Fibroblast of the aortic adventitia (primary cell): ENCODE measurements at regions not wholly inside any gene's neighbourhood (a gene's known extent, or its start where the extent isn't known, plus 50 kb on each side); places are given as distances from the start of the nearest gene placed in this dataset.

Source experiments
- DNase-seq: peaks from one replicate; pipeline ENCODE4 v3.0.0-alpha.2; 2010; ENCODE audit warnings: low read depth
- H3K4me3 ChIP-seq: 2 replicates; pipeline ENCODE4 v1.5.1; 2011; ENCODE audit warnings: low read depth, mild to moderate bottlenecking, control low read depth, low read length, moderate library complexity
- TF ChIP-seq, protein P1 (sequence below): IDR thresholded peaks from 2 replicates; pipeline ENCODE4 v1.5.1; 2011; ENCODE audit warnings: mild to moderate bottlenecking, low read length, control low read depth, inconsistent platforms; ENCODE audit not compliant: insufficient read depth

- TF ChIP-seq, protein P1, sequence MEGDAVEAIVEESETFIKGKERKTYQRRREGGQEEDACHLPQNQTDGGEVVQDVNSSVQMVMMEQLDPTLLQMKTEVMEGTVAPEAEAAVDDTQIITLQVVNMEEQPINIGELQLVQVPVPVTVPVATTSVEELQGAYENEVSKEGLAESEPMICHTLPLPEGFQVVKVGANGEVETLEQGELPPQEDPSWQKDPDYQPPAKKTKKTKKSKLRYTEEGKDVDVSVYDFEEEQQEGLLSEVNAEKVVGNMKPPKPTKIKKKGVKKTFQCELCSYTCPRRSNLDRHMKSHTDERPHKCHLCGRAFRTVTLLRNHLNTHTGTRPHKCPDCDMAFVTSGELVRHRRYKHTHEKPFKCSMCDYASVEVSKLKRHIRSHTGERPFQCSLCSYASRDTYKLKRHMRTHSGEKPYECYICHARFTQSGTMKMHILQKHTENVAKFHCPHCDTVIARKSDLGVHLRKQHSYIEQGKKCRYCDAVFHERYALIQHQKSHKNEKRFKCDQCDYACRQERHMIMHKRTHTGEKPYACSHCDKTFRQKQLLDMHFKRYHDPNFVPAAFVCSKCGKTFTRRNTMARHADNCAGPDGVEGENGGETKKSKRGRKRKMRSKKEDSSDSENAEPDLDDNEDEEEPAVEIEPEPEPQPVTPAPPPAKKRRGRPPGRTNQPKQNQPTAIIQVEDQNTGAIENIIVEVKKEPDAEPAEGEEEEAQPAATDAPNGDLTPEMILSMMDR = no peak
- no peak for DNase-seq
- H3K4me3 ChIP-seq = no peak overlapping the region
Measured at GRCh38 chr2:146496248-146496647, 1348.6 kb upstream of the ACVR2A start.

- no peak for DNase-seq
- TF ChIP-seq, protein P1 = no peak
- no peak overlapping the region for H3K4me3 ChIP-seq
Measured at GRCh38 chr2:146489386-146489785, 1355.4 kb upstream of the ACVR2A start.

DNA sequence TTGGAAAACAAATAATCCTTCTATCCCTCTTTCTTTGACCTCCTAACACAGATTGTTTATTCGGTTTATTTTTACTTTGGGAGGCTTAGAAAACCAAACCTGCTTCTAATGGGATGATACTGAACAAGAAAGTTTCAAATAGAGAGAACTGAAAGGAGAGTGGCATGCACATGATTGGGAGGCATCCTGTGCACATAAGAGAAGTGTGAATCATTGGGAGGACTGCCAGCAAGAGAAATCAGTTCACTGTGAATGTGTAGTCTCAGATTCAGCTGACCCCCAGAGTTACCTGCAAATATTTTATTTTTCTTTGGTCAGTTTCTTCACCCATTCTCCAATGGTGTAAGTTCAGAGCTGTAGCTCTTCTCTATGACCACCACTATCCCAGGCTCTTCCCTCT, 1363.2 kb upstream of the ACVR2A start:
- peak; percentile 7 for DNase-seq
- TF ChIP-seq, protein P1 = no peak
- H3K4me3 ChIP-seq = no peak overlapping the region

- TF ChIP-seq, protein P1 = no peak
- no peak for DNase-seq
Measured at GRCh38 chr2:146477383-146477782, 1367.4 kb upstream of the ACVR2A start.

DNA sequence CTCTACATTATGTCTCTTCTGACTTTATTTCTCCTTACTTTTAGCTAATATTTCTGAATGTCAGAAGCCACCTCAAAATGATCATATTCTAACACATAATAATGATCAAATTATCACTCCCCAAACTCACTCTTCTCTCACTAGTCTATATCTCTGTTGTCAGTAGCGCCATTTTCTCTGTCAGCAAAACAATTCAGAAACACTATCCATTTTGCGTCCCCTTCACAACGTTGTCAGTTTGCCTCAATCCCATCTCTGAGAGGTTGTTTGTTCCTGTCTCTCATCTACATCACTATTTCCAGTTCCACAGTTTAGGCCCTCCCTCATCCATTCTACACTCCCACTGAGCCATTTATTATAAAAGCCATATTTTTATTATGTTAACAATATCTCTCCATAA, 1376.3 kb upstream of the ACVR2A start:
- H3K4me3 ChIP-seq = no peak overlapping the region
- DNase-seq = no peak
- TF ChIP-seq, protein P1 = no peak

More at GRCh38 chr2:146477383-146477782, 1367.4 kb upstream of the ACVR2A start:
- no peak overlapping the region for H3K4me3 ChIP-seq

DNA sequence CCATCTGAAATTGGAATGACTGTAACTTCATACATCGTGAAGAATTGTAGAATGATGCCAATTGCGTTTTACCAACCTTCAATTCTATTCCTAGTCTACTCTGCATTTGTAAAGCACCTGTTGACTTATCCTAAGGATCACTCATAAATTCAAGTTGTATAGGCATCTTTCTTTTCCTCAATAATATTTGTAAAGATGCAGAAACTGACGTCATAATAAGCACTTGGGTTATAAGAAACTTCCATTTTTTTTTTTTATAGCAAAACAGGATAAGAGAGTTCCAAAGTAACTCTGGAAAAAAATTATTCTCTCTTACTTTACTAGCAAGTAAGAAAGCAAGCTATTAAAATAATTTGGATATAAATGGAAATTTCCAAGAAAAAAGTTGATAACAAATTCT, 1377.4 kb upstream of the ACVR2A start:
- TF ChIP-seq, protein P1 = no peak
- DNase-seq = no peak
- H3K4me3 ChIP-seq = no peak overlapping the region

DNA sequence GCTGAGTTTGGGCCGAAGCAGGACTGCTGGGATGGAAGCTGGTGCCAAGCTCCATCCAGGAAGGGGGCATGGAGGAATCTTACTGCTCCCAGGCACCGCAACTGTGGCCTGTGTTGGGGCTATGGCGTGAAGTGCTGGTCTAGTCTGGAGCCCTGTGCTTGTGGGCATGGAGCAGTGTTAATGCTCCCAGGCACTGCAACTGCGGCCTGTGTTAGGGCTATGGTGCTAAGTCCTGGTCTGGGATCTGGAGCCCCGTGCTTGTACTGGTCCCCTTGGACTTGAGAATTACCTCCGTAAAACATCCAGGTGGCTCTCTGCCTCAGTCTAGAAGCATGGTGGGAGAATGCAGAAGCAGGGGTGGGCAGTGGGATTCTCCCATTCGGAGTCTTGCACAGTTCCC, 1379.4 kb upstream of the ACVR2A start:
- H3K4me3 ChIP-seq = no peak overlapping the region
- DNase-seq = no peak
- TF ChIP-seq, protein P1 = no peak
